H1 (cell line): ENCODE measurements at regions not wholly inside any gene's neighbourhood (a gene's known extent, or its start where the extent isn't known, plus 50 kb on each side); places are given as distances from the start of the nearest gene placed in this dataset.

ENCODE experiments used
- CTCF ChIA-PET: fragments of 300-600 bp; sonication (Branson Sonifier 250); formaldehyde crosslinking; loops from one replicate; lab custom pipeline; 2021; ENCODE audit not compliant: partially characterized antibody; lab: Charles Lee
- POLR2A ChIA-PET: fragments of 300-600 bp; sonication (Branson Sonifier 250); formaldehyde crosslinking; loops from one replicate; lab custom pipeline; 2021; ENCODE audit warnings: inconsistent platforms; ENCODE audit not compliant: partially characterized antibody; lab: Charles Lee
- DNase-seq, 2 experiments: peaks; one replicate each; pipeline versions ENCODE4 v3.0.0 to v3.0.0-alpha.2; 2010 to 2022; ENCODE audit warnings: low spot score in 2 of 2, low read depth in 1 of 2, mixed read lengths in 1 of 2
- FAIRE-seq: peaks from 2 replicates; lab custom pipeline; 2011; peaks lifted over from hg19 to GRCh38; lab: Jason Lieb, UNC
- H2AFZ ChIP-seq: 2 replicates; pipeline ENCODE4 v1.8.1; 2012; ENCODE audit warnings: low read length, inconsistent platforms
- H2AK5ac ChIP-seq: 2 replicates; pipeline ENCODE4 v1.6.1; 2013; ENCODE audit warnings: low read depth, low read length
- H2BK120ac ChIP-seq: replicated peaks from 2 replicates; pipeline ENCODE3; 2013; ENCODE audit warnings: low read depth, low read length, inconsistent platforms
- H2BK12ac ChIP-seq: 2 replicates; pipeline ENCODE4 v1.6.1; 2013; ENCODE audit warnings: low read depth, low read length
- H2BK15ac ChIP-seq: 2 replicates; pipeline ENCODE4 v1.6.1; 2013; ENCODE audit warnings: low read length
- H2BK20ac ChIP-seq: 2 replicates; pipeline ENCODE4 v1.6.1; 2013; ENCODE audit warnings: low read length
- H2BK5ac ChIP-seq: 2 replicates; pipeline ENCODE4 v1.6.1; 2013; ENCODE audit warnings: low read depth, low read length
- H3K14ac ChIP-seq: 2 replicates; pipeline ENCODE4 v1.6.1; 2013; ENCODE audit warnings: inconsistent platforms; ENCODE audit not compliant: insufficient read length
- H3K18ac ChIP-seq: 2 replicates; pipeline ENCODE4 v1.6.1; 2013; ENCODE audit warnings: low read length; ENCODE audit errors: extremely low read depth
- H3K23ac ChIP-seq: 2 replicates; pipeline ENCODE4 v1.6.1; 2013; ENCODE audit warnings: inconsistent platforms; ENCODE audit not compliant: insufficient read length
- H3K23me2 ChIP-seq: 2 replicates; pipeline ENCODE4 v1.6.1; 2013; ENCODE audit warnings: low read depth, low read length
- H3K27ac ChIP-seq: 2 replicates; pipeline ENCODE4 v1.6.1; 2011; ENCODE audit warnings: low read depth, low read length, inconsistent platforms
- H3K27me3 ChIP-seq, 4 experiments: replicated peaks in 1 of 4; 1 replicate in 1 of 4; 2 replicates in 3 of 4; pipeline versions ENCODE4 v1.6.1 to v1.8.1; 2011 to 2013; ENCODE audit warnings: low read length in 3 of 4, mild to moderate bottlenecking in 3 of 4, inconsistent platforms in 2 of 4, mixed read lengths in 2 of 4, moderate library complexity in 1 of 4; ENCODE audit not compliant: control insufficient read depth in 3 of 4, insufficient read depth in 3 of 4; ENCODE audit errors: extremely low read depth in 1 of 4
- H3K36me3 ChIP-seq, 4 experiments: 2 replicates each; pipeline versions ENCODE4 v1.6.1 to v1.8.1; 2011 to 2013; ENCODE audit warnings: mild to moderate bottlenecking in 4 of 4, low read length in 3 of 4, moderate library complexity in 2 of 4, control low read depth in 1 of 4, inconsistent platforms in 1 of 4; ENCODE audit not compliant: insufficient read depth in 4 of 4, control insufficient read depth in 2 of 4
- H3K4ac ChIP-seq: replicated peaks from 2 replicates; pipeline ENCODE3; 2013; ENCODE audit warnings: low read length, low read depth, mixed read lengths, inconsistent platforms; ENCODE audit not compliant: insufficient read length
- H3K4me1 ChIP-seq, 4 experiments: replicated peaks in 1 of 4; 1 replicate in 1 of 4; 2 replicates in 3 of 4; pipeline versions ENCODE4 v1.6.1 to v1.8.1; 2011 to 2013; ENCODE audit warnings: low read length in 3 of 4, inconsistent platforms in 2 of 4, mixed read lengths in 1 of 4; ENCODE audit not compliant: insufficient read depth in 4 of 4, control insufficient read depth in 3 of 4
- H3K4me2 ChIP-seq, 2 experiments: 2 replicates each; pipeline versions ENCODE4 v1.6.1 to v1.8.1; 2011 to 2013; ENCODE audit warnings: low read depth in 2 of 2, low read length in 2 of 2, control low read depth in 1 of 2, inconsistent platforms in 1 of 2, mild to moderate bottlenecking in 1 of 2; ENCODE audit not compliant: insufficient read depth in 1 of 2
- H3K4me3 ChIP-seq, 4 experiments: fragments of 200-600, 300-600 bp in 1 of 4; sonication (generic), shearing (Covaris generic), sonication (Bioruptor Twin) in 1 of 4; 2 replicates each; pipeline versions ENCODE4 v1.5.1 to v1.8.1; 2011 to 2016; ENCODE audit warnings: low read length in 4 of 4, low read depth in 3 of 4, control low read depth in 2 of 4, inconsistent platforms in 2 of 4, mild to moderate bottlenecking in 2 of 4, mixed read lengths in 1 of 4, moderate library complexity in 1 of 4; ENCODE audit not compliant: insufficient read depth in 2 of 4; ENCODE audit errors: extremely low read depth in 1 of 4
- H3K56ac ChIP-seq: replicated peaks from 2 replicates; pipeline ENCODE3; 2013; ENCODE audit warnings: low read depth, mild to moderate bottlenecking, mixed read lengths, low read length, inconsistent platforms; ENCODE audit not compliant: insufficient read length
- H3K79me1 ChIP-seq: 2 replicates; pipeline ENCODE4 v1.6.1; 2013; ENCODE audit warnings: low read depth, low read length, control low read depth
- H3K79me2 ChIP-seq, 2 experiments: 2 replicates each; pipeline versions ENCODE4 v1.6.1 to v1.8.1; 2012 to 2013; ENCODE audit warnings: low read length in 2 of 2, mild to moderate bottlenecking in 2 of 2, inconsistent platforms in 1 of 2; ENCODE audit not compliant: insufficient read depth in 2 of 2, control insufficient read depth in 1 of 2
- H3K9ac ChIP-seq, 4 experiments: replicated peaks in 1 of 4; 1 replicate in 1 of 4; 2 replicates in 3 of 4; pipeline versions ENCODE4 v1.6.1 to v1.8.1; 2011 to 2013; ENCODE audit warnings: low read depth in 3 of 4, low read length in 3 of 4, control low read depth in 2 of 4, mild to moderate bottlenecking in 2 of 4, moderate library complexity in 2 of 4, inconsistent platforms in 1 of 4; ENCODE audit errors: extremely low read depth in 1 of 4
- H3K9me3 ChIP-seq, 2 experiments: 2 replicates each; pipeline versions ENCODE4 v1.6.1 to v1.8.1; 2012 to 2013; ENCODE audit warnings: mild to moderate bottlenecking in 2 of 2, moderate library complexity in 2 of 2, control low read depth in 1 of 2, inconsistent platforms in 1 of 2, low read depth in 1 of 2, low read length in 1 of 2, mixed read lengths in 1 of 2; ENCODE audit not compliant: insufficient read depth in 2 of 2
- H4K20me1 ChIP-seq, 2 experiments: replicated peaks in 1 of 2; 2 replicates each; pipeline versions ENCODE3 to v1.8.1; 2011 to 2013; ENCODE audit warnings: inconsistent platforms in 2 of 2, low read length in 2 of 2, mild to moderate bottlenecking in 1 of 2; ENCODE audit not compliant: insufficient read depth in 2 of 2, control insufficient read depth in 1 of 2
- H4K5ac ChIP-seq: 2 replicates; pipeline ENCODE4 v1.6.1; 2013; ENCODE audit warnings: low read length, low read depth, mixed read lengths, inconsistent platforms; ENCODE audit not compliant: insufficient read length
- H4K8ac ChIP-seq: 2 replicates; pipeline ENCODE4 v1.8.0; 2013; ENCODE audit warnings: mild to moderate bottlenecking, moderate library complexity, low read length, inconsistent platforms; ENCODE audit not compliant: insufficient read depth; ENCODE audit errors: extremely low read depth
- H4K91ac ChIP-seq: replicated peaks from 2 replicates; pipeline ENCODE3; 2013; ENCODE audit warnings: low read length, mixed read lengths, inconsistent platforms; ENCODE audit not compliant: insufficient read length
- ASH2L ChIP-seq: fragments of 200-600, 300-600 bp; sonication (generic); IDR thresholded peaks from one replicate; pipeline ENCODE4 v1.7.1; 2017; ENCODE audit warnings: low read length
- CEBPB ChIP-seq: IDR thresholded peaks from 2 replicates; pipeline ENCODE4 v1.6.1; 2012; ENCODE audit warnings: low read depth, low read length
- HDAC2 ChIP-seq, 2 experiments: fragments of 300-600 bp in 1 of 2; sonication (generic) in 1 of 2; IDR thresholded peaks; 2 replicates each; pipeline ENCODE4 v1.6.1; 2011 to 2012; ENCODE audit warnings: low read depth in 2 of 2, low read length in 2 of 2, mild to moderate bottlenecking in 2 of 2, moderate library complexity in 2 of 2, borderline replicate concordance in 1 of 2, inconsistent platforms in 1 of 2
- NANOG ChIP-seq: IDR thresholded peaks from 2 replicates; pipeline ENCODE4 v1.6.1; 2011; ENCODE audit warnings: low read length, low read depth, mild to moderate bottlenecking, inconsistent platforms; ENCODE audit not compliant: insufficient read depth, poor library complexity, severe bottlenecking
- SIRT6 ChIP-seq: IDR thresholded peaks from one replicate; pipeline ENCODE4 v1.7.1; 2012; ENCODE audit warnings: low read length, inconsistent platforms
- TCF12 ChIP-seq: IDR thresholded peaks from 2 replicates; pipeline ENCODE4 v1.6.1; 2011; ENCODE audit warnings: low read depth, mild to moderate bottlenecking, low read length
- WGBS, 2 experiments: shearing (Covaris generic) in 1 of 2; methylation state at CpG; one replicate each; pipeline versions ENCODE4 v1.1.6 to v1.1.7; 2013 to 2015; ENCODE audit warnings: low lambda C conversion rate in 2 of 2, mixed read lengths in 2 of 2, inconsistent platforms in 1 of 2, low coverage in 1 of 2, missing lambda C conversion rate in 1 of 2; ENCODE audit not compliant: insufficient replicate concordance in 2 of 2, insufficient coverage in 1 of 2, insufficient read length in 1 of 2; ENCODE audit errors: extremely low coverage in 1 of 2, missing lambda C conversion rate in 1 of 2; 5-methylcytosine and 5-hydroxymethylcytosine counted together

DNA sequence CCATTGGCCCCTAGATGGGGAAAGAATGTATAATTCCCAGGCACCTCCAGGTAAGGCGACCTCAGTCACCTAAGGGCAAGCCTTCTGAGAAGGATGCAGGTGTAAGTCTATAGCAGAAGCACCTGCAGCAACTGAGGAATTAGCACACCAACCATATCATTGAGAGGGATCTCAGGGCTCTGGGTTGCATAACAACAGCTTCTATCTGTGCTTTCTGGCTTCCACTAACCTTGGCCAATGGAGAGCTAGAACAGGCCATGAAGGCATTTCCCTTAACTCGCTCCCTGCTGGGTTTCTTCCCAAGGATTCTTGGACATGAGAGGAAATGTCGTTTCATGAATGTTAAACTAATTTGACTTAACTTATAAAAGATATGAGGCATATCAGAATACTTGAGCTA is 177.8 kb upstream of the GK2 start:
- no peak overlapping the region for H3K9ac ChIP-seq
- no peak overlapping the region for H2AFZ ChIP-seq
- H2BK20ac ChIP-seq = no peak overlapping the region; the same call in 1 of the 2 replicates
- H4K91ac ChIP-seq = no peak overlapping the region
- H2AK5ac ChIP-seq = no peak overlapping the region
- peaks cover 0 to 1% (median 0%) of the 10 kb centered on the region in 4 experiments; a peak in 1 of 7 replicates for H3K27me3 ChIP-seq
- no peak overlapping the region for H2BK120ac ChIP-seq
- H3K23me2 ChIP-seq = no peaks in the 10 kb centered on the region
- peak; percentile 81 for FAIRE-seq
- H4K8ac ChIP-seq = no peak overlapping the region
- no peak overlapping the region for H2BK12ac ChIP-seq
- TF ChIP-seq ASH2L (no peak), HDAC2 (IDR thresholded peaks at IDR 0.05; ENCODE audit: borderline replicate concordance in 1 of 2, low read depth in 2 of 2, low read length in 2 of 2) (peak in 1 of 2 experiments; percentile 46; a peak in 1 of 4 replicates), TCF12 (0 out of 2 replicates have a peak, but pooled peaks have one; percentile 70), CEBPB (peak; percentile 59; the same call in 1 of the 2 replicates), SIRT6 (no peak), NANOG (peak; percentile 53)
- TF ChIP-seq, all 59 proteins: peak for 4
- WGBS, 2 experiments = 85% methylated on average over 3 of the region's 3 CpGs; no CpG with 5 or more reads in 1 of the 2 experiments
- peak in 1 of 2 experiments; percentile 33 for DNase-seq
- Histone ChIP-seq H3K9me3 (peaks cover 0 to 3% of the 10 kb centered on the region in 2 experiments; a peak in 1 of 4 replicates), H3K36me3 (no peaks in the 10 kb centered on the region), H2BK5ac (no peak overlapping the region), H3K4me1 (peaks cover 0 to 7% (median 0%) of the 10 kb centered on the region in 4 experiments; a peak in 1 of 7 replicates), H3K79me2 (no peaks in the 10 kb centered on the region), H3K4me3 (no peak overlapping the region), H3K79me1 (no peaks in the 10 kb centered on the region), H3K18ac (no peak overlapping the region), H4K5ac (no peak overlapping the region), H3K14ac (no peak overlapping the region), H3K23ac (no peak overlapping the region), H3K4ac (no peak overlapping the region), H4K20me1 (no peaks in the 10 kb centered on the region), H3K56ac (no peak overlapping the region), H2BK15ac (no peak overlapping the region), H3K27ac (no peak overlapping the region), H3K4me2 (no peak overlapping the region)
- CTCF ChIA-PET = interaction anchor here (2.2 kb wide), 1 partner anchor 10 kb away, joined by 8 read pairs; no protein-coding TSS in a partner anchor
- POLR2A ChIA-PET = no interaction called here
